GM12891 (cell line): ENCODE measurements at regions not wholly inside any gene's neighbourhood (a gene's known extent, or its start where the extent isn't known, plus 50 kb on each side); places are given as distances from the start of the nearest gene placed in this dataset.
"Not testable (repeated sequence)": the region's sequence is repeated elsewhere in the genome, so short reads cannot be mapped to it uniquely, and the experiment has no call there.

Experiments used
- DNase-seq: peaks from one replicate; pipeline ENCODE4 v3.0.0; 2011; ENCODE audit warnings: low spot score; ENCODE audit not compliant: insufficient read length
- FAIRE-seq: peaks from 2 replicates; lab custom pipeline; 2011; peaks lifted over from hg19 to GRCh38; lab: Jason Lieb, UNC
- PAX5 ChIP-seq: IDR thresholded peaks from 2 replicates; pipeline ENCODE4 v1.6.1; 2011; ENCODE audit warnings: low read length, moderate library complexity, mild to moderate bottlenecking; ENCODE audit not compliant: insufficient read depth, severe bottlenecking
- POLR2A ChIP-seq: IDR thresholded peaks from 2 replicates; pipeline ENCODE4 v1.6.1; 2011; ENCODE audit warnings: low read depth, low read length, control low read depth
- POLR2AphosphoS5 ChIP-seq: IDR thresholded peaks from 2 replicates; pipeline ENCODE4 v1.6.1; 2011; ENCODE audit warnings: low read depth, low read length, control low read depth
- POU2F2 ChIP-seq: IDR thresholded peaks from 2 replicates; pipeline ENCODE4 v1.6.1; 2011; ENCODE audit warnings: low read depth, mild to moderate bottlenecking, control low read depth, low read length, moderate library complexity
- SPI1 ChIP-seq: IDR thresholded peaks from 2 replicates; pipeline ENCODE4 v1.6.1; 2011; ENCODE audit warnings: low read depth, low read length, control low read depth
- TAF1 ChIP-seq: IDR thresholded peaks from 2 replicates; pipeline ENCODE4 v1.6.1; 2011; ENCODE audit warnings: low read depth, low read length, control low read depth

DNA sequence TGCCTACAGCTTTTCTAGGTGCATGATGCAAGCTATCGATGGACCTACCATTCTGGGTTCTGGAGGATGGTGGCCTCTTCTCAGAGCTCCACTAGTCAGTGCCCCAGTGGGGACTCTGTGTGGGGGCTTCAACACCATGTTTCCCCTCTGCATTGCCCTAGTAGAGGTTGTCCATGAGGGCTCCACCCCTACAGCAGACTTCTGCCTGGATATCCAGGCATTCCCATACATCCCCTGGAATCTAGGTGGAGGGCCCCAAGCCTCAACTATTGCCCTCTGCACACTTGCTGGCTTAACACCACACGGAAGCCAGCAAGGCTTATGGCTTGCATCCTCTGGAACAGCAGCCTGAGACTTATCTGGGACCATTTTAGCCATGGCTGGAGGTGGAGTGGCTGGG, 1299.9 kb upstream of the MIR17HG start:
- no peak for FAIRE-seq
- TF ChIP-seq POU2F2 (no peak), SPI1 (no peak), TAF1 (no peak)

DNA sequence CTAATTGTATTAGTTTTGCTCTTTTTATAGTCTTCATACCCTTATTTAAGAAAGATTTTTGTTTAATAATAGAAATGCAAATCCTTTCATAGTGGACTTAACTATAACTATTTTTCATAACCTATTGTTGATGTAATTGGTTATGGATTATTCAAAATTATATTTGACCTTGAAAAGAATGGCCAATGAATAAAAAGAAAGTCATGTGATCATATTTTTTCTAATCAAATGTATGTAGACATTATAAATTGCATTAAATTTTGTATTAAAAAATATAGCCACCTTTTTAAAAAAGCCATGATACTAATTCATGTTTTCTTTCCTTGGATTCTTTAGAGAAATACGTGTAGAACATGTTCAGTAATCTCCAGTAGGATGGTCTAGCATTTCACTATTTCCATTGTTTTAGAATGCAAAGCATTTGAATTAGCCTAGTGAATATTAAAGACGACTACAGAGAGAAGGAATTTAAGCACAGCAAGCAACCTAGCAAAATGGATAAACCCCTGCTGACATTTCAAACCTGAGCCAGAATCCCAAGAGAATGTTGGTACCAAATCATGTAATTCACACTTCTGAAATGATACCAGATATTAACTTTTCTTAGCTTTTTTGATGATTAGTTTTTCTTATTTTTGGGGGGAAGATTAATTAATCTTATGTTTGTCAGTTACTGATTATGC, 1297.4 kb upstream of the MIR17HG start:
- TF ChIP-seq TAF1 = no peak
- no peak for TF ChIP-seq PAX5
- no peak for TF ChIP-seq SPI1
- TF ChIP-seq POLR2AphosphoS5 = no peak
- TF ChIP-seq POU2F2 = no peak
- TF ChIP-seq POLR2A = no peak
- DNase-seq (no peak), FAIRE-seq (no peak)

More for the DNA sequence above, 1299.9 kb upstream of the MIR17HG start:
- DNase-seq = no peak

DNA sequence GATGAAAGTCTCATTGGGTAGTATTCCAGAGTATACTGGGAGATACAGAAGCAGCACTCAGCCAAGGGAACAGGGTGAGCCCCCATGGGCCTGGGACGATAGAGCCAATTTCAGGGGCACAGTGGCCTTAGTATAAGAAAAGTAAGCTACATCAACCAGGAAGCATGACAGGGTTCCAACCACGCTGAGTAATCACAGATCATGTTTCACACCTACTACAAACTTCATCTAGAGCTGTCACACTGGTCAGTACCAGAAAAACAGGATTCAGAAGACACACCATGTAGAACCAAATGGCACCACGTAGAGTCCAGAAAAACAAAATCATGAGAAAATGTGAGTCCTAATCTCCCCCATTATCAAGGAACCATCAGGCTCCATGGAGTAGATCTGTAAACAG, 1292.4 kb upstream of the MIR17HG start:
- FAIRE-seq (no peak), DNase-seq (no peak)
- TF ChIP-seq PAX5 (no peak), POU2F2 (no peak), POLR2AphosphoS5 (no peak), POLR2A (no peak), TAF1 (no peak), SPI1 (no peak)

DNA sequence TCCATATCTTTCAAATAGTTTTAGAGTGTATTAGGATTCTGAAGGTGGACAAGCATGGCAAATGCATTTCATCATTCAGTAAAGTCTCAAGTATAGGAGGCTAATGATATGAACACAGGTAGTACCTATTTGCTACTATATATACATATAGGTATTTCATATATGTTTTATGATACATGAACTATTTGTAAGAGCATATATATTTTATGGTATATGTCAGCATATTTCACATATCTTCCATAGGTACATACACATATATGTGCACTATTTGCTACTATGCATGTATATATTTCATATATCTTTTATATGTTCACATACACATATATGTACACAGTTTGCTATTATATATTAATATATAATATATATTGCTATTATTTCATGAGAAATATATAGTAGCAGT, 1291.7 kb upstream of the MIR17HG start:
- FAIRE-seq (no peak), DNase-seq (no peak)
- TF ChIP-seq POU2F2 (no peak), PAX5 (no peak), SPI1 (no peak), POLR2AphosphoS5 (no peak), POLR2A (no peak), TAF1 (no peak)

DNA sequence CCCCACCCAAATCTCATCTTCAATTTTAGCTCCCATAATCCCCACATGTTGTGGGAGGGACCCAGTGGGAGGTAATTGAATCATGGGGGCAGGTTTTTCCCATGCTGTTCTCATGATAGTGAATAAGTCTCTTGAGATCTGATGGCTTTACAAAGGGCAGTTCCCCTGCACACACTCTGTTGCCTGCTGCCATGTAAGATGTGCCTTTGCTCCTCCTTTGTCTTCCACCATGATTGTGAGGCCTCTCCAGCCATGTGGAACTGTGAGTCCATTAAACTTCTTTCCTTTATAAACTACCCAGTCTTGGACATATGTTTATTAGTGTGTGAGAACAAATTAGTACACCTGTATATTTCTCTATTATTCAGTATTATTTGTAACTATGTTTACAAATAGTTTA, 1283.3 kb upstream of the MIR17HG start:
- not testable (repeated sequence) for DNase-seq, FAIRE-seq

DNA sequence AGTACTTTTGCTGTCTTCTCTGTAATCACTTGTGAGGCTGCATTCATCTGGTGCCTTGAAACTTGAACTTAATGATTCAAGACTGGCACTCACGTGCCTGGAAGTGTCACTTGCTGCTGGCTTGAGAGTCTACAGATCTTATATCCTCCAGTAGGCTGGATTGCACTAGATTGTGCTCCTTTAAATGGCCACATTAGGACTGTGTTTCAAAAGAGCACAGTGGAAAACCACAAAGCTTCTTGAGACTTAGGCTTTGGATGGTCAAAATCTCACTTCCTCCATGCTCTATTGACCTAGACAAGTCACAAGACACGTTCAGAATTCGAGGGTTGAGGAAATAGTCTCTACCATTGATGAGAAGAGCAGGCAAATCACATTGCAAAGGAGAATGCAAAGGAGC, 1278.8 kb upstream of the MIR17HG start:
- TF ChIP-seq SPI1 (peak; percentile 43), PAX5 (no peak)
- FAIRE-seq (no peak), DNase-seq (no peak)

DNA sequence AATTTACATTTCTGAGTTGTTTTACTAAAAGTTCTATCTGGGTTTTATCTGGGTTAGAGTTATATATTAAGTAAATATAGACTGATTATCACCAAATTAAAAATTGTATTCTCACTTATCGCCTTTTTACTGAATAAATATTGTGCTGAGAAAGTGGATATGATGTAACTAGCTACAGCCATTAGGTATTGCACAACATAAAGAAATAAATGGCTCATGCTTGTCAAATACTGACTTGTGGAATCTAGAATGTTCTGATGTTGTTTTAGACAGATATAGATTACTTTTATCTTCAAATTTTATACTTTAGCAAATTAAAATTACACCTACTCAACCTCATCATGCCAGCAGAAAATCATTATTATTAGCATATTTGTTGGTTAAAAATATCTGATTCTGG, 1277.1 kb upstream of the MIR17HG start:
- DNase-seq = no peak
- no peak for FAIRE-seq
- no peak for TF ChIP-seq SPI1
- no peak for TF ChIP-seq PAX5

DNA sequence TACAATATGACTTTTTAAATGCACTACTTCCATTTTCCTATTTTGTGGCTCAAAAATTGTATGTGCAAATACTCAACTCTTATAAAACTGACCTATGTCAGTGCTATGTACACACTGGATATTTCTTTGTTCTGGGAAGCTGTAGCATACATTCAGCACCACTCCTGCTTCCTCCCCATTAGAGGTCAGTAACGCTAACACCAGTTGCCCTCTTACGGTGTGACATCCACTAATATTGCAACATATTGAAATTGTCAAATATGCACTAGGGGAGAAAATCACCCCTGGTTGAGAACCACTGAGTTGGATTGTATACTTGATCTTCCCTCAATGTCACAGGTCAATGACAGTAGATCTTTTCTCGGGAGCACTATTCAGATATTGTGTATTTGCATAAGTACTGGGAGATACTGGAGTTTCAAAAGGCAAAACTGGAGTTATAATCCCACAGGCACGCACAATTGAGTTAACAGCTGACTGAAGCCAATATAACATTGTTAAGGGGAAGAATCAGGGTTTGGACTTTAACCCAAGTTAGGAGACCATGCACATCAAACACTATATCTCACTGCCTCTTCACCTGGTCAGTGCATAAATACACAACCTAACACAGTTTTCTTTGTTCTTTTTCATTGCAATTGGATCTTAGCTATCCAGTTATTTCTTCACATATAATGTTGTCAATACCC, 1276.5 kb upstream of the MIR17HG start:
- FAIRE-seq (no peak), DNase-seq (no peak)
- TF ChIP-seq TAF1 (no peak), PAX5 (no peak), POLR2A (no peak), POLR2AphosphoS5 (no peak), SPI1 (no peak), POU2F2 (no peak)

GRCh38 chr13:90084684-90085290, 1262.7 kb upstream of the MIR17HG start:
- no peak for TF ChIP-seq TAF1
- TF ChIP-seq POLR2AphosphoS5 = no peak
- TF ChIP-seq POLR2A = no peak
- TF ChIP-seq PAX5 = no peak
- no peak for TF ChIP-seq SPI1
- no peak for TF ChIP-seq POU2F2
- DNase-seq (no peak), FAIRE-seq (no peak)

DNA sequence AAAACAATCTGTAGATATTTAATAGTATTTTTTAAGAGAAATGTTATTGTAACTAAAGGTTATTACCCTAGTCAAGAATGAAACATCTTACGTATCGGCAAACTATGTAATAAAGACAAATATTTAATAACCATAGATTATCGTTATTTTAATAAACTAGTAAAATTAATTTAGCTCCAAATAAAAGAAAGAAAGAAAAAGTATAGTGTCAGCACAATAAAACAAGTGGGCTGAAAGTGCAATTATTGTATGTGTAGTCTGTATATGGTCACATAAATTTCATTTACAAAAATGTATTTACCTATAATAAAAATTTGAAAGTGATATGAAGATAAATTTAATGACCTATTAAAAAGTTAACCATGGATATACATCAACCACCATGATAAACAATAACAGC, 1258.4 kb upstream of the MIR17HG start:
- FAIRE-seq (no peak), DNase-seq (no peak)
- TF ChIP-seq POU2F2 (no peak), TAF1 (no peak), PAX5 (no peak), SPI1 (no peak), POLR2A (no peak), POLR2AphosphoS5 (no peak)
